ENCODE measurements at regions not wholly inside any gene's neighbourhood (a gene's known extent, or its start where the extent isn't known, plus 50 kb on each side); places are given as distances from the start of the nearest gene placed in this dataset.
"Not testable (repeated sequence)": the region's sequence is repeated elsewhere in the genome, so short reads cannot be mapped to it uniquely, and the experiment has no call there.

DNA sequence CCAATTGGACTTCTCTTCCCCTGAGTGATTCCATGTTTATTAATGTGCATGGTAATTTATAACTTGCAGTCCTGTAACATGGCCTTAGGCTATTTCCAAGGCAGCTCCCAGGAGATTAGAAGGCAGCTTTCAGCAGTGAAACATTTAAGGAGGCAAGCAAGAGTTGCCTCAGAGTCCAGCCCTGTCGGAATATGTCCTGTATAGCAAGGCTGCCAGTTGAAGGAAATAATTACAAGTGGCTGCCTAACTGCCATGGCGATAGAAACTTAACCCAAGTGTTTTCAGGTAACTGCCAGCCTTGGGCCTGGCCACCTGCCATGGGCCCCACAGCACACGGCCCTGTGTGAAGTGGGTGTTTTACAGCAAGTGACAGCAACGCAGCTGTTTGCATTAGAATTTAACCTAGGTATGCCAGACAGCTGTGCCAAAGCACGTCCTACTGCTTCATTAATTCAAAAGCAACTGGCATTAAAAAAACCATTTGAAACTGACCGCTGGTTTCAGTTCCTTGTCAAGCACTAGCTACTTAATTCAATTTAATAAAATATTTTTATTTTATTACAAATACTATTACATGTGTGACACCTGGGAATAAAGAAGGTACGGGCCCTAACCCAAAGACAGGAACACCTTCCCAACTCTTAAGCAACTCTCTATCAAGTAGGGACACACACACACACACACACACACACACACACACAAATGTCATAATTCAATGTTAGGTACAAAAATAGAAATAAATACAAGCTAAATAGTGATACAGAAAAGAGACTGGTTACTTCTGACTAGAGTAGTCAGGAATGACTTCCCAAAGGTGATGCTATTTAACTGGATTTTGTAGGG is 151.8 kb upstream of the HEY2 start:
- no peak for DNase-seq

GRCh38 chr6:125598422-125598821 is 151.0 kb upstream of the HEY2 start:
- DNase-seq: no peak

DNA sequence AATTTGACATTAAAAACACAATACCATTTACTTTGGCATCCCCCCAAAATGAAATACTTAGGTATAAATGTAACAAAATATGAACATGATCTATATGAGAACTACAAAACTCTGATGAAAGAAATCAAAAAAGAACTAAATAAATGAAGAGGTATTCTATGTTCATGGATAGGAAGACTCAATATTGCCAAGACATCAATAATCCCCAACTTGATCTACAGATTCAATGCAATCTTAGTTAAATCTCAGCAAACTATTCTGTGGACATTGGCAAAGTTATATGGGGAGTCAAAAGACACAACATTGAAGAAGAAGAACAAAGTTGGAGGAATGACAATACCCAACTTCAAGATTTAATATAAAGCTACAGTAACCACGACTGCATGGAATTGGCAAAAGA is 145.2 kb upstream of the HEY2 start:
- DNase-seq: no peak

DNA sequence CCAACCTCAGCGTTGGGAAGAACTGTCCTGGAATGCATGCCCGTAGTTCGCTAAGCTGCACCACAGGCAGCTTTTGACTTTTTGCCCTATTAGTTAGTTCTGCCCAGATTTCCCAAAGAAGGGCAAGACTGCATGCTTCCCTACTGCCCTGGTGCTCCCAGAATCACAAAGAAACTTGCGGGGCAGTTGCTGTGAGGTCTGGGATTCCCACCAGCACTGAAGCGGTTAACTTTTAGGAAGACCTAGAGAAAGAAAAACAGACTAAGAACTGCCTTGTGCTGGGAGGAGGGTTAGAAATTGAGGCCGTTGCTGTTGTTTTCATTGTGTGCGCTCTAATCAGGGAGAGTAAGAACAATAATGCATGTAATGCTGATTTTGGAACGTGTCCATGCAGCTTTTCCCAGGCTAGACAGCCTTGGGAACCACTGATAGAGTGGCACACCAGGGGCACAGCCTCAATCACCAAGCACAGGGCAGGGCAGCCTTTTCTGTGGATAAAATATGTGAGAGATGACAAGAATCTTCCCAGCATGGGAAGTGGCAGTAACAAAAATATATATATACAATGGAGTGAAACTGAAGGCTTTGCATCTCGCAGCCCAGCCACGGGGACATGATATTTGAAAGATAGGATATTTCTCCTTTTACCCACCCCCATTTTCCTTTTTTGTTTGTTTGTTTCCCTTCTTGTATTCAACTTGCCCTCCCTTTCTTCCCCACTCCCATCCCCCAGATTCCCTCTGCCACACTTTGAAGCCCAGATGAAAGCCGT is 137.7 kb upstream of the HEY2 start:
- DNase-seq: no peak

DNA sequence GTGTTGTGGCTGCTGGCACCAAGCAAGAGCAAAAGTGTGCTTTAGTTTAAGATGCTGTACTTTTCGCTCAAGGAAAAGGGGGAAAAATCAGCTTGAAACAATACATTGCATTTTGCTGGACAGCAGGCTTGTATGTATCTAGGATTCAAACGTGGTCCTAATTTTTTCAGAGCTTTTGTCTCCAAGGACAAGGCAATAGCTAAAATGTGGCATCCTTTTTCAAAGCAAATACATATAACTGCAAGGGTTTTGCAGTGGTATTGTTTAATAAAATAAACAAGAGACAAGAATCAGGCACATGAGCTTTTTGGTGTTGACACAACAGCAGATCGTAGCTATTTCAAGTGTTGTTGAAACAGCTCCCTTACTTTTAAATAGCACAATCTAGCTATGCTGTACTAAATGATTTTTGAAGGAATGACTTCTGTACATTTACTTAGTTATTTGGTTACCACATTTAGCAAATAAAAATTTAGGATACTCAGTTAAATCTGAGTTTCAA is 137.0 kb upstream of the HEY2 start:
- no peak for DNase-seq

GRCh38 chr6:125618629-125619028 is 130.8 kb upstream of the HEY2 start:
- DNase-seq: no peak

DNA sequence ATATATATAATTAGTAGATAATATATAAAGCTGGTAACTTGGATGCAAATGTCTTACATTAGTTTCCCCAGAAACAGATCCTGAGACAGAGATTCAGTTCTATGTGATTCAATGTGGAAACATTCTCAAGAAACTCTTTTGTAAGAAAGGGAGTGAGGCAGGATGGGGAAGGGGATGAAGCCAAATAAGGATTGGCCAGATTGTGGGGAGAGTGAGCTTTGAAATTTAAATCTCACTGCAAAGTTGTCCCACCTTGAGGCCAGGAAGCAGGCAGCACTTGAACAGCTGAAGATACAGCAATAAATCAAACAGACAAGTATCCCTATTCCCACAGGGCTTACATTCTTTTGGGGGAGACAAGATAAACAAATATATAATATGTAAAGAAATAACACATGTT is 126.3 kb upstream of the HEY2 start:
- DNase-seq: no peak

- DNase-seq: no peak
These were observed 118.3 kb upstream of the HEY2 start for GRCh38 chr6:125631165-125631564.

DNA sequence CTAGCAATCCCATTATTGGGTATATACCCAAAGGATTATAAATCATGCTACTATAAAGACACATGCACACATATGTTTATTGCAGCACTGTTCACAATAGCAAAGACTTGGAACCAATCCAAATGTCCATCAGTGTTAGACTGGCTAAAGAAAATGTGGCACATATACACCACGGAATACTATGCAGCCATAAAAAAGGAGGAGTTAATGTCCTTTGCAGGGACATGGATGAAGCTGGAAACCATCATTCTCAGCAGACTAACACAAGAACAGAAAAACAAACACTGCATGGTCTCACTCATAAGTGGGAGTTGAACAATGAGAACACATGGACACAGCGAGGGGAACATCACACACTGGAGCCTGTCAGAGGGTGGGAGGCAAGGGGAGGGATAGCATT is 113.4 kb upstream of the HEY2 start:
- not testable (repeated sequence) for DNase-seq

DNA sequence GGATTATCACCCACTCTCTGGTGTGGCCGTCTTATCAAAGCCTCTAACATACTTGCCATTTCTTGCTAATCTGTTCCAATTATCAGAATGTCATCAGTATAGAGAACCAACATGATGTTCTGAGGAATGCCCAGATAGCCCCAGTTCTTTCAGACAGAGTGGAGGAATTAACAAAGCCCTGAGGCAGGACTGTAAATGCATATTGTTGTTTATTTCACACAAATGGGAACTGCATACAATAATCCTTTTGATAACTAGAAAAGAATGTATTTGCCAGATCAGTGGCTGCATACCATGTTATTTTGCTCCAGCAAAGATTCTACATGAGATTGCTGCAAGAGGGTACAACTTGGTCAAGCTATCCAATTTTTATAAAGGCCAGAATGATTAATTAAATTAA is 112.8 kb upstream of the HEY2 start:
- no peak for DNase-seq

DNA sequence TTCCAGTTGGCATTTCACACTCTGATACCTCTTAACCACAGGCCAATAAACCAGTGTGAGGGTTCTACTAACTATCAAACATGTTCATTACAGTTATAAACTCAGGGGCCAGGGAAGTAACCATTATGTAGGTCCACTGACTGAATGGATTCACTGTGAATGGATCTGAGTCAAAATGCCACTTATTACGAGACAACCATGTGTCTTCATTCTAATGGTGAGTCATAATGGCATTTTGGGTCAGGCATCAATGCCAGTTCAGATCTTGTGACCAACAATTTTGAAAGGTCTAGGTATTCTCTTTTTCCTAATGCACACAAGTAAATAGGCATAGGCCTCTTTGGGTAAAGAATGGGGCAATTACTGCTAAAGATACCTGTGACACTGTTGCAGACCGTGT is 112.2 kb upstream of the HEY2 start:
- no peak for DNase-seq

GRCh38 chr6:125639466-125640020 is 109.9 kb upstream of the HEY2 start:
- DNase-seq: no peak

DNA sequence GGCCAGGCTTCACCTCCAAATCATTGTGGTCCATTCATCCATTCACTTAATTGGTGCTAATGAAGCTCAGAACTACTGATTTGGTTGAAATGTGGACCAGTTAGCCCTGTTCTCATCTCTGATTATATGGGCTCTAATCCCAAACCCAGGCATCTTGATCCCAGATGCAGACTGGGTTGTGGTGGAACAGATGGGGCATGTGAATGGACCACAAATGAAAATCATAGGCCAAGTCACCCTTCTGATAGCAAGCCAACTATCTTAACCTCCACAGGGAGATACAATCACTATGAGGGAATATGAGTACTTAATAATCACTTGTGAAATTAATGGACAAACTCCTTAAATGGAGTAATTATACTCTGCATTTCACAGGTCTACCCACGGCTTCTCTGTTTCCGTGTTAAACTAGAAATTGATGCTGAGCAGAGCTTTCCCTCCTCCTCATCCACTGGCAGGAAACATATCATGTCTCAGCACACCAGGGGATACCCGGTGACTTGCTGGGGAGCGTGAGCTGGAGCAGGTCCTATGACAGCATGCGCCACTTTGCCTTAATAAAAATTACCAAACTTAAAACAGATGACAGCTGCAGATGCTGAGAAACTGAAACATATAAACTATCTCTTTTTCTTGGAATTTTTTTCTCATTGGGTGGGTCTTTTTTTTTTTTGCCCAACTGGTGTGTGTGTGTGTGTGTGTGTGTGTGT is 108.8 kb upstream of the HEY2 start:
- DNase-seq: no peak

- DNase-seq: not testable (repeated sequence)
These were observed 105.3 kb upstream of the HEY2 start for GRCh38 chr6:125643967-125644661.

DNA sequence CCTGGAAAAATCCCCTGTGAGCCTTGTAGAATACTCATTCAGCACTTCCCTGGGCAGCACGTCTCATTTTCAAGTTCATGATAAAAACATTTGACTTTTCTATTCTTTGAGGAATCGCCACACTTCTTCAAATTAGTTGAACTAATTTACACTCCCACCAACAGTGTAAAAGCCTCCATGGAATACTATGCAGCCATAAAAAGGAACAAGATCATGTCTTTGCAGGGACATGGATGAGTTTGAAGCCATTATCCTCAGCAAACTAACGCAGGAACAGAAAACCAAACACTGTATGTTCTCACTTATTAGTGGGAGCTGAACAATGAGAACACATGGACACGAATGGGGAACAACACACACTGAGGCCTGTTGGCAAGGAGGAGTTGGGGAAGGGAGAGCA is 102.0 kb upstream of the HEY2 start:
- DNase-seq: no peak

- DNase-seq: not testable (repeated sequence)
These were observed 95.7 kb upstream of the HEY2 start for GRCh38 chr6:125653752-125654151.

DNA sequence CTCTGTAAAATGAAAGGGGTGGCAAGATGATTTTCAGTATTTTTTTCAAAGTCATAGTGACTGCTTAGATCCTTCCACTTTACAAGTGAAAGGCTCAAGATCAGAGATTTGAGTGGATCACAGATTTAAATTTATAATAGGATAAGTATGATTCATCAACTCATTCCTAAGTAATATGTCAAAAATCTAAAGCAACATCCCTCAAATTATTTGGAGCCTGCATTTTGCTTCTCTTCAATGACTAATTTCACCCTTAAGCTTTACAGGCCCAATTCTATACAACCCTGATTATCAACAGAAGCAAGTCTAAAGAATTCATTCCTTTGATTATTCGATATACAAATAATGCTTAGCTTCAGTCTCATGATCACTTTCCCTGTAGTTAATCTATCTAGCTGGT is 93.9 kb upstream of the HEY2 start:
- no peak for DNase-seq

- no peak for DNase-seq
These were observed 93.1 kb upstream of the HEY2 start for GRCh38 chr6:125656287-125656870.

DNA sequence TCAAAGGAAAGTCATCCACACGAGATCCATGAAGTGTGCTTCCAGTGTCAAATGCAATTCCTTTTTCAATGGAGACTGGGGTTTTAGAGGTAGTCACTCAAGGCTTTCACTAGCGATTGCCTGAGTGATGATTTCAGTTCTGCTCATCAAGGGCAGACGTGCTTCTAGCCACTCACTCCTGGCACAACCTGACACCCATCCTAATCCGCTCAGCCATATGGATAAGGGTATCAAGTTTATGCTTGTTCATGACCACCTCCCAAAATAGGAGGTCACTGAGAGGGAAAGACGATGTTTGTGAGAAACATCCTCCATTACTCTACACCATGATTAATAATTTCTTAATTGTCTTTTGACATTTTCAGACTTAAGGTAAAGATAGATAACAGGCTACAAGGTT is 91.3 kb upstream of the HEY2 start:
- no peak for DNase-seq

DNA sequence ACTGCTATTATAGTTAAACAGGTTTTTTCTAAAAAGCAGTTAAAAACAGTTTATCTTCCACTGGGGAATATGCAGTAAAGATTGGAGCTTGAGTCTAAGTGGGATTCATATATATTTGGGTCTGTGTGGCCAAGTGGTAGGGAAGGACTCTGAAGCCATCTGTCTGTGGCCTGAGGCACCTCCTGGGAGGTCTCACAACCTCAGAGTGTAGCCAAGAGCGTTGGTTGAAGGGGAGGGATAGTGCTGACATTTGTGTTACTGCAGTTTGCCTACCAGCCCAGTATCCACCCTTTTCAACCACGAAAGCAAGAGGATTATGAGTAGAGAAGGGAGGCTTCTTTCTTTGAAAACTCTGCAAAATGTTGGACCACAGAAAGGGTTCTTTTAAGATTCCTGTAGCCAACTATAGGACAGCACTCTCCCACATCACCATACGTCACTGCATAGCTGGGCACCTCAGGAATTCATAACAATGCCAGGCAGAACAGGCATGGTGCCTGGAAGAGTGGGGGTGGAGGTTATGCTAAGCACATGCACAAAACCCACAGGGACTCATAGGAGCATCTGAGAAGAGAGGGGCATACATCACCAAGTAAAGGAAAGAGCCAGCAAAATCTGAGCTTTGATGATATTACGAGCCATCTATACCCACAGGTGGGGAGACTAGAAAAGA is 90.5 kb upstream of the HEY2 start:
- DNase-seq: no peak

DNA sequence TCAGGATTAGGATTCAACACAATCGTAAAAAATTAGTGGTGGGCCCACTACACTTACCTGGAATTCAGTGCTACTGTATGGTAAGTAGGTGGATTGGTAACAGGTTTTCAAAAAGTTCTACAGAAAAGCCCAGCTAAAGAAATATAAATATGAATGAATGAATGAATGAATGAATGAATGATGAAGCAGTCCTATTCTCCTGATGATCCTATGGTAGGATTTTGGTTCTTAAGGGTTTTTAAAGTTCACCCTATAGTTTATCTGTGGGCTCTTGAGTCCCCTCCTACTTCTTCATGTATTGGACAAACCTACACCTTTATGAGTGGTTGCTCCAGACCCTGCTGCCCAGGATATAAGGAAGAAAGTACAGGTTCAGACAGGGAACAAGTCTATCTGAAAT is 89.5 kb upstream of the HEY2 start:
- DNase-seq: no peak

GRCh38 chr6:125662296-125662695 is 87.1 kb upstream of the HEY2 start:
- no peak for DNase-seq
